Right lobe of liver (tissue), 6 donors: ENCODE measurements at regions not wholly inside any gene's neighbourhood (a gene's known extent, or its start where the extent isn't known, plus 50 kb on each side); places are given as distances from the start of the nearest gene placed in this dataset.

Source experiments
- ATAC-seq, 4 donors: fragments of 200-7000 bp; cut with Tn5 transposase; one replicate each; pipeline ENCODE4 v1.9.1; 2020; ENCODE audit warnings: mild to moderate bottlenecking in 4 of 4, moderate library complexity in 4 of 4
- DNase-seq, 3 donors: peaks; one replicate each; pipeline ENCODE4 v3.0.0-alpha.2; 2020
- H3K27ac ChIP-seq, 3 donors: fragments of 200-600 bp; one replicate each; pipeline ENCODE4 v1.8.0; 2022
- H3K27me3 ChIP-seq, 2 donors: fragments of 200-600 bp; one replicate each; pipeline ENCODE4 v1.8.0; 2022
- H3K36me3 ChIP-seq, 4 donors: fragments of 200-600 bp; sonication (generic) in 1 of 4; one replicate each; pipeline versions ENCODE4 v1.5.1 to v1.8.0; 2017 to 2022; ENCODE audit warnings: control low read depth in 1 of 4
- H3K4me1 ChIP-seq, 4 donors: fragments of 200-600 bp; sonication (generic) in 1 of 4; one replicate each; pipeline versions ENCODE4 v1.5.1 to v1.8.0; 2017 to 2022; ENCODE audit warnings: control low read depth in 1 of 4
- H3K4me3 ChIP-seq, 3 donors: fragments of 200-600 bp; one replicate each; pipeline ENCODE4 v1.8.0; 2022
- H3K9me3 ChIP-seq, 4 donors: fragments of 200-600 bp; sonication (generic) in 1 of 4; one replicate each; pipeline versions ENCODE4 v1.5.1 to v1.8.0; 2017 to 2022; ENCODE audit warnings: control low read depth in 1 of 4
- CTCF ChIP-seq, 4 donors: fragments of 200-600 bp in 3 of 4; fragments of 450-650 bp in 1 of 4; IDR thresholded peaks; one replicate each; pipeline versions ENCODE4 v1.5.1 to v1.8.0; 2016 to 2022; ENCODE audit warnings: antibody characterized with exemption in 4 of 4, mild to moderate bottlenecking in 2 of 4
- POLR2A ChIP-seq: fragments of 450-650 bp; IDR thresholded peaks from one replicate; pipeline ENCODE4 v1.6.1; 2017; ENCODE audit warnings: antibody characterized with exemption, mild to moderate bottlenecking
- WGBS: methylation state at CpG from one replicate; pipeline ENCODE4 v1.1.6; 2018; ENCODE audit warnings: low coverage, low lambda C conversion rate; ENCODE audit not compliant: insufficient coverage; ENCODE audit errors: missing lambda C conversion rate; 5-methylcytosine and 5-hydroxymethylcytosine counted together
- intact Hi-C, 2 donors: fragments of 100-400 bp; cut with DNase I; formaldehyde crosslinking; loops; one replicate each; pipeline versions ENCODE4 v1.11.2 to v1.14.1; 2022
- donor health status: DM: no; HTN: yes; CAD: no.
- donor health status: DM: no; HTN: no; CAD: no.
- donor health status: DM: no; HTN: no; CAD: no.
- donor health status: DM: no; HTN: yes; CAD: no.
- donor health status: DM: no; HTN: yes; CAD: no.

GRCh38 chr5:125826214-125826613, 597.0 kb upstream of the GRAMD2B start:
- no peak for TF ChIP-seq CTCF (IDR thresholded peaks at IDR 0.05)
- no peak for TF ChIP-seq POLR2A
- intact Hi-C loops: no loop called here

GRCh38 chr5:125829349-125829748, 593.9 kb upstream of the GRAMD2B start:
- Histone ChIP-seq H3K27me3 (no peaks in the 10 kb centered on the region), H3K27ac (no peak overlapping the region), H3K9me3 (no peaks in the 10 kb centered on the region), H3K36me3 (no peaks in the 10 kb centered on the region), H3K4me3 (no peak overlapping the region), H3K4me1 (no peaks in the 10 kb centered on the region)
- ATAC-seq (no peak), DNase-seq (no peak)
- 10% methylated on average over 2 of the region's 4 CpGs for WGBS
- TF ChIP-seq CTCF (IDR thresholded peaks at IDR 0.05) (no peak), POLR2A (no peak)
- intact Hi-C loops: no loop called here

More at GRCh38 chr5:125826214-125826613, 597.0 kb upstream of the GRAMD2B start:
- Histone ChIP-seq H3K4me1 (no peaks in the 10 kb centered on the region), H3K4me3 (no peak overlapping the region), H3K9me3 (no peaks in the 10 kb centered on the region), H3K27ac (no peak overlapping the region), H3K27me3 (no peaks in the 10 kb centered on the region), H3K36me3 (no peaks in the 10 kb centered on the region)
- no peak for ATAC-seq
- no peak for DNase-seq

DNA sequence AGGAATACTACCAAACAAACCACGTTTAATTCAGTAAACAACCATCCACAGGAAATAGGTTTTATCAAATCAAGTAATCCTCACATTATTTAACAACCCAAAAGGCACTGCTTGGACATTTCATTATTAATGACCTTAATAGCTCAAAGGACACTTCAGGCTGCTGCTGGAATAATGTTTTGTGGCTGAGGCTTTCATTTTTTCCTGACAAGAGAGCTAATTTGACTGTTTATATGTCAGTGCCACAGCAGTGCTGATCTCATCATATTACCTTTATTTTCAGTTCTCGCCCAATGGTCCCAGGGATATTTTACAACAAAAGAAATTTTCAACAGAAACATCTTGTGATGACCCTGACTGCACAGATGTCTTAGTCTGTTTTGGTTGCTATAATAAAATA, 589.8 kb upstream of the GRAMD2B start:
- DNase-seq: no peak
- WGBS: 52% methylated on average over 2 of the region's 2 CpGs
- no peak for TF ChIP-seq CTCF (IDR thresholded peaks at IDR 0.05)
- no peak for TF ChIP-seq POLR2A
- Histone ChIP-seq H3K9me3 (no peaks in the 10 kb centered on the region), H3K27ac (no peak overlapping the region), H3K36me3 (no peaks in the 10 kb centered on the region), H3K27me3 (no peaks in the 10 kb centered on the region), H3K4me1 (no peaks in the 10 kb centered on the region), H3K4me3 (no peak overlapping the region)
- intact Hi-C loops: no loop called here
- no peak for ATAC-seq

DNA sequence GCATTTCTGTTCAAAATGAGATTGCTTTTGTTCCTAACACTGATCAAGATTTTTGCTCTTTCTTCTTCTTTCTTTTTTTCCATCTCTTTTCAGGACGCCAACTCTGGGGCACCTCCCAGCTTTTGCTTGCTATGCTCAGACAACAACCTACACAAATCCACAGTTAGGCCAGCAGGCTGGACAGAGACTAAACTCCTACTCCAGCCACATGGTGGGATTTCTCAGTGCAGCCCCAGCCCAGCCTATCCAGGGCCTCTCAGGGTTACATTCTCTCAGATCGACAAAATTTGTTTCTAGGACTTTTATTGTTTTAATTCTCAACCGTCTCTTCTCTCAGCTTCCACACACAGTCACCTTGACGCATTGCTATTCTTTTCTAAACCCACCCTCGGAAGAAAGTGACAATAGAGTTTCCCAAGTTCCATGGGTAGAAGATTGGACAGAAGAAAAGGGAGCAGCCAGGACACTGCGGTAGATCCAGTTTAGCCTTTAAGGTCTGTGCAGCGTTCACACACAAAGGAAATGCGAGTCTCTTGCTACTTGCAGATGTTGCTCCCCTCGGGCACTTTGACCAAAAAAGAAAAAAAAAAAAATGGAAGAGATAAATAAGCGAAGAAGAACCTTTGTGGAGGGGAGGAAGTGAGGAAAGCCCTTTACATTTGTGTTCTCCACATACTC, 588.6 kb upstream of the GRAMD2B start:
- Histone ChIP-seq H3K36me3 (no peaks in the 10 kb centered on the region), H3K27me3 (no peaks in the 10 kb centered on the region), H3K9me3 (no peaks in the 10 kb centered on the region), H3K4me3 (no peak overlapping the region), H3K4me1 (no peaks in the 10 kb centered on the region), H3K27ac (no peak overlapping the region)
- intact Hi-C loops: no loop called here
- TF ChIP-seq POLR2A (no peak), CTCF (IDR thresholded peaks at IDR 0.05) (no peak)
- DNase-seq (no peak), ATAC-seq (no peak)
- 79% methylated on average over 9 of the region's 10 CpGs for WGBS
